ENCODE measurements at regions not wholly inside any gene's neighbourhood (a gene's known extent, or its start where the extent isn't known, plus 50 kb on each side); places are given as distances from the start of the nearest gene placed in this dataset.
"Not testable (repeated sequence)": the region's sequence is repeated elsewhere in the genome, so short reads cannot be mapped to it uniquely, and the experiment has no call there.

- no peak for DNase-seq
Observed at GRCh38 chr12:83313322-83313721, 626.6 kb downstream of the TMTC2 start.

- no peak for DNase-seq
Observed at GRCh38 chr12:83276904-83277303, 590.2 kb downstream of the TMTC2 start.

- DNase-seq = no peak
Observed at GRCh38 chr12:83271201-83271600, 584.5 kb downstream of the TMTC2 start.

- DNase-seq = no peak
Observed at GRCh38 chr12:83265808-83266207, 579.1 kb downstream of the TMTC2 start.

- DNase-seq = no peak
Observed at GRCh38 chr12:83261998-83262397, 575.3 kb downstream of the TMTC2 start.

GRCh38 chr12:83260126-83260525 is 573.4 kb downstream of the TMTC2 start:
- not testable (repeated sequence) for DNase-seq

- DNase-seq = no peak
Observed at GRCh38 chr12:83257726-83258125, 571.0 kb downstream of the TMTC2 start.

- no peak for DNase-seq
Observed at GRCh38 chr12:83256562-83256961, 569.9 kb downstream of the TMTC2 start.

- DNase-seq = no peak
Observed at GRCh38 chr12:83250866-83251265, 564.2 kb downstream of the TMTC2 start.

- DNase-seq = no peak
Observed at GRCh38 chr12:83245156-83245555, 558.5 kb downstream of the TMTC2 start.

- no peak for DNase-seq
Observed at GRCh38 chr12:83244001-83244400, 557.3 kb downstream of the TMTC2 start.

GRCh38 chr12:83233987-83234386 is 547.3 kb downstream of the TMTC2 start:
- not testable (repeated sequence) for DNase-seq

GRCh38 chr12:83226960-83227359 is 540.3 kb downstream of the TMTC2 start:
- not testable (repeated sequence) for DNase-seq

- DNase-seq = no peak
Observed at GRCh38 chr12:83225806-83226205, 539.1 kb downstream of the TMTC2 start.

GRCh38 chr12:83224012-83224411 is 537.3 kb downstream of the TMTC2 start:
- no peak for DNase-seq

- DNase-seq = no peak
Observed at GRCh38 chr12:83220774-83221173, 534.1 kb downstream of the TMTC2 start.

- DNase-seq = no peak
Observed at GRCh38 chr12:83216230-83216629, 529.5 kb downstream of the TMTC2 start.

- no peak for DNase-seq
Observed at GRCh38 chr12:83214185-83214584, 527.5 kb downstream of the TMTC2 start.

GRCh38 chr12:83210933-83211332 is 524.2 kb downstream of the TMTC2 start:
- DNase-seq = no peak

- no peak for DNase-seq
Observed at GRCh38 chr12:83199069-83199468, 512.4 kb downstream of the TMTC2 start.

GRCh38 chr12:83198291-83199015 is 511.7 kb downstream of the TMTC2 start:
- DNase-seq = no peak

- no peak for DNase-seq
Observed at GRCh38 chr12:83197483-83197914, 510.8 kb downstream of the TMTC2 start.

GRCh38 chr12:83196694-83197350 is 510.1 kb downstream of the TMTC2 start:
- DNase-seq = no peak

GRCh38 chr12:83190631-83191390 is 504.1 kb downstream of the TMTC2 start:
- DNase-seq = no peak
